IMR-90 (cell line): ENCODE measurements at regions not wholly inside any gene's neighbourhood (a gene's known extent, or its start where the extent isn't known, plus 50 kb on each side); places are given as distances from the start of the nearest gene placed in this dataset.

ENCODE experiments used
- ATAC-seq: fragments of 200-7000 bp; cut with Tn5 transposase; 2 replicates; pipeline ENCODE4 v1.9.1; 2020; ENCODE audit warnings: low read depth, mild to moderate bottlenecking, moderate library complexity
- BruUV-seq: library from RNA; stranded (reverse); fragments of 400-500 nt; replicated peaks from 2 replicates; lab custom pipeline; 2021; lab: Mats Ljungman, UMichigan
- CTCF ChIA-PET: fragments of 300-600 bp; formaldehyde crosslinking; extraction: SDS; loops from one replicate; lab custom pipeline; 2021; ENCODE audit warnings: antibody characterized with exemption; lab: Yijun Ruan, JAX
- POLR2A ChIA-PET: fragments of 300-600 bp; sonication (Branson Sonifier 250); formaldehyde crosslinking; loops from one replicate; lab custom pipeline; 2022; ENCODE audit warnings: antibody characterized with exemption; ENCODE audit not compliant: unreplicated experiment; lab: Charles Lee
- DNase-seq: peaks from one replicate; pipeline ENCODE4 v3.0.0; 2013
- H2AFZ ChIP-seq: replicated peaks from 2 replicates; pipeline ENCODE3; 2013; ENCODE audit warnings: low read length, mild to moderate bottlenecking; ENCODE audit not compliant: poor library complexity
- H2AK5ac ChIP-seq: 2 replicates; pipeline ENCODE4 v1.6.1; 2013; ENCODE audit warnings: low read depth, low read length, inconsistent platforms
- H2AK9ac ChIP-seq: replicated peaks from 2 replicates; pipeline ENCODE3; 2013; ENCODE audit warnings: mild to moderate bottlenecking, low read depth, low read length, moderate library complexity; ENCODE audit not compliant: poor library complexity
- H2BK120ac ChIP-seq: 2 replicates; pipeline ENCODE4 v1.6.1; 2013; ENCODE audit warnings: low read depth, low read length, inconsistent platforms
- H2BK15ac ChIP-seq: 3 replicates; pipeline ENCODE4 v1.6.1; 2013; ENCODE audit warnings: low read depth, low read length, inconsistent platforms
- H2BK20ac ChIP-seq: 2 replicates; pipeline ENCODE4 v1.6.1; 2013; ENCODE audit warnings: low read depth, mild to moderate bottlenecking, inconsistent platforms, low read length, moderate library complexity
- H2BK5ac ChIP-seq: 2 replicates; pipeline ENCODE4 v1.6.1; 2013; ENCODE audit warnings: mild to moderate bottlenecking, low read depth, low read length, inconsistent platforms; ENCODE audit not compliant: poor library complexity, severe bottlenecking
- H3K14ac ChIP-seq: replicated peaks from 2 replicates; pipeline ENCODE4 v1.6.1; 2013; ENCODE audit warnings: low read depth, low read length, inconsistent platforms
- H3K18ac ChIP-seq: 2 replicates; pipeline ENCODE4 v1.6.1; 2013; ENCODE audit warnings: low read depth, low read length, control low read depth
- H3K23ac ChIP-seq: 2 replicates; pipeline ENCODE4 v1.6.1; 2013; ENCODE audit warnings: low read depth, low read length, inconsistent platforms
- H3K27ac ChIP-seq: 2 replicates; pipeline ENCODE4 v1.5.1; 2013; ENCODE audit warnings: mild to moderate bottlenecking, control low read depth, low read length; ENCODE audit not compliant: insufficient read depth
- H3K27me3 ChIP-seq: 2 replicates; pipeline ENCODE4 v1.6.1; 2013; ENCODE audit warnings: low read length; ENCODE audit not compliant: control insufficient read depth, insufficient read depth
- H3K36me3 ChIP-seq: 2 replicates; pipeline ENCODE4 v1.6.1; 2013; ENCODE audit warnings: low read length, mixed read lengths; ENCODE audit not compliant: control insufficient read depth, insufficient read depth
- H3K4ac ChIP-seq: 2 replicates; pipeline ENCODE4 v1.6.1; 2013; ENCODE audit warnings: low read depth, low read length, inconsistent platforms
- H3K4me1 ChIP-seq: 2 replicates; pipeline ENCODE4 v1.6.1; 2013; ENCODE audit warnings: low read length, mixed read lengths; ENCODE audit not compliant: control insufficient read depth, insufficient read depth
- H3K4me2 ChIP-seq: 2 replicates; pipeline ENCODE4 v1.6.1; 2013; ENCODE audit warnings: low read depth, mild to moderate bottlenecking, control low read depth, low read length, moderate library complexity
- H3K4me3 ChIP-seq: 2 replicates; pipeline ENCODE4 v1.5.1; 2013; ENCODE audit warnings: low read depth, mild to moderate bottlenecking, control low read depth, low read length, moderate library complexity; ENCODE audit not compliant: insufficient read depth
- H3K56ac ChIP-seq: 2 replicates; pipeline ENCODE4 v1.6.1; 2013; ENCODE audit warnings: low read length, inconsistent platforms; ENCODE audit not compliant: insufficient read depth; ENCODE audit errors: extremely low read depth
- H3K79me1 ChIP-seq, 2 experiments: 2 replicates each; pipeline ENCODE4 v1.6.1; 2013; ENCODE audit warnings: low read length in 2 of 2, inconsistent platforms in 1 of 2, low read depth in 1 of 2
- H3K9ac ChIP-seq: 2 replicates; pipeline ENCODE4 v1.6.1; 2013; ENCODE audit warnings: low read depth, low read length, control low read depth
- H3K9me1 ChIP-seq: 2 replicates; pipeline ENCODE4 v1.6.1; 2013; ENCODE audit warnings: low read length, inconsistent platforms; ENCODE audit not compliant: insufficient read depth
- H3K9me3 ChIP-seq: 2 replicates; pipeline ENCODE4 v1.6.1; 2013; ENCODE audit warnings: low read length; ENCODE audit not compliant: control insufficient read depth, insufficient read depth
- H4K20me1 ChIP-seq: 2 replicates; pipeline ENCODE4 v1.6.1; 2013; ENCODE audit warnings: low read length, inconsistent platforms; ENCODE audit not compliant: insufficient read depth
- H4K5ac ChIP-seq: 2 replicates; pipeline ENCODE4 v1.6.1; 2013; ENCODE audit warnings: mild to moderate bottlenecking, low read depth, low read length, control low read depth
- H4K8ac ChIP-seq, 2 experiments: 2 replicates each; pipeline ENCODE4 v1.6.1; 2013; ENCODE audit warnings: low read depth in 2 of 2, low read length in 2 of 2, control low read depth in 1 of 2, inconsistent platforms in 1 of 2
- H4K91ac ChIP-seq: 2 replicates; pipeline ENCODE4 v1.6.1; 2013; ENCODE audit warnings: low read depth, low read length, inconsistent platforms; ENCODE audit not compliant: insufficient read depth
- CEBPB ChIP-seq: IDR thresholded peaks from 2 replicates; pipeline ENCODE4 v1.6.1; 2012; ENCODE audit warnings: low read depth, low read length, improper control_type of control experiment
- MAFK ChIP-seq: IDR thresholded peaks from 2 replicates; pipeline ENCODE4 v1.6.1; 2012; ENCODE audit warnings: low read depth, low read length, improper control_type of control experiment
- NFE2L2 ChIP-seq: fragments of 150-350 bp; IDR thresholded peaks from 2 replicates; pipeline ENCODE4 v1.6.1; 2016; ENCODE audit warnings: low read depth, mild to moderate bottlenecking, low read length
- RAD21 ChIP-seq: IDR thresholded peaks from 2 replicates; pipeline ENCODE4 v1.6.1; 2012; ENCODE audit warnings: low read length, improper control_type of control experiment
- RCOR1 ChIP-seq: IDR thresholded peaks from 2 replicates; pipeline ENCODE4 v1.6.1; 2012; ENCODE audit warnings: mild to moderate bottlenecking, low read length, improper control_type of control experiment; ENCODE audit not compliant: insufficient replicate concordance
- SMC3 ChIP-seq: fragments of 150-350 bp; IDR thresholded peaks from 2 replicates; pipeline ENCODE4 v1.6.1; 2016; ENCODE audit warnings: low read depth, mild to moderate bottlenecking, antibody characterized with exemption, low read length, moderate library complexity
- dilution Hi-C: fragments of 300-500 bp; cut with HindIII; formaldehyde crosslinking; loops from one replicate; pipeline ENCODE4 v1.14.3; 2018; ENCODE audit warnings: low sequenced_read_pairs; ENCODE audit not compliant: unreplicated experiment
- in situ Hi-C: fragments of 300-500 bp; cut with MboI; formaldehyde crosslinking; loops from 3 replicates; pipeline ENCODE4 v1.14.3; 2019; ENCODE audit warnings: low sequenced_read_pairs, inconsistent platforms, mixed read lengths
- intact Hi-C: fragments of 100-400 bp; cut with micrococcal nuclease; formaldehyde crosslinking; loops from 2 replicates; pipeline ENCODE4 v1.10.0; 2022
- TF ChIP-seq, protein P1 (sequence below): fragments of 150-350 bp; IDR thresholded peaks from 2 replicates; pipeline ENCODE4 v1.6.1; 2016; ENCODE audit warnings: low read depth, mild to moderate bottlenecking, low read length, moderate library complexity, borderline replicate concordance

GRCh38 chr2:188666503-188666902, 307.7 kb upstream of the COL3A1 start:
- Histone ChIP-seq H3K79me1 (no peaks in the 10 kb centered on the region), H4K8ac (no peak overlapping the region), H3K4me2 (no peak overlapping the region), H3K9me3 (no peaks in the 10 kb centered on the region), H3K36me3 (no peaks in the 10 kb centered on the region), H3K9ac (no peak overlapping the region), H2AFZ (no peak overlapping the region), H3K4me1 (no peaks in the 10 kb centered on the region; the same call in 1 of the 2 replicates), H2BK20ac (peak overlapping the region; percentile 62; the same call in 1 of the 2 replicates), H4K91ac (no peak overlapping the region), H2BK15ac (0 out of 3 replicates have a peak overlapping the region, but pooled peaks have one; percentile 11), H2BK120ac (no peak overlapping the region), H3K9me1 (peaks cover 2% of the 10 kb centered on the region), H4K20me1 (no peaks in the 10 kb centered on the region), H2AK5ac (0 out of 2 replicates have a peak overlapping the region, but pooled peaks have one; percentile 20), H2AK9ac (no peak overlapping the region), H3K18ac (no peak overlapping the region), H3K14ac (no peak overlapping the region), H3K23ac (no peak overlapping the region), H3K4me3 (no peak overlapping the region), H3K56ac (no peak overlapping the region), H3K27ac (no peak overlapping the region), H3K27me3 (no peaks in the 10 kb centered on the region), H3K4ac (peak overlapping the region; percentile 3; the same call in 1 of the 2 replicates), H2BK5ac (no peak overlapping the region), H4K5ac (no peak overlapping the region)
- in situ Hi-C loops: no loop called here
- DNase-seq (no peak), ATAC-seq (no peak)
- BruUV-seq: no TSS peak
- TF ChIP-seq SMC3 (no peak), RAD21 (no peak), CEBPB (no peak), MAFK (no peak), NFE2L2 (no peak), RCOR1 (no peak)
- TF ChIP-seq, protein P1, sequence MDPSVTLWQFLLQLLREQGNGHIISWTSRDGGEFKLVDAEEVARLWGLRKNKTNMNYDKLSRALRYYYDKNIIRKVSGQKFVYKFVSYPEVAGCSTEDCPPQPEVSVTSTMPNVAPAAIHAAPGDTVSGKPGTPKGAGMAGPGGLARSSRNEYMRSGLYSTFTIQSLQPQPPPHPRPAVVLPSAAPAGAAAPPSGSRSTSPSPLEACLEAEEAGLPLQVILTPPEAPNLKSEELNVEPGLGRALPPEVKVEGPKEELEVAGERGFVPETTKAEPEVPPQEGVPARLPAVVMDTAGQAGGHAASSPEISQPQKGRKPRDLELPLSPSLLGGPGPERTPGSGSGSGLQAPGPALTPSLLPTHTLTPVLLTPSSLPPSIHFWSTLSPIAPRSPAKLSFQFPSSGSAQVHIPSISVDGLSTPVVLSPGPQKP: no peak
- intact Hi-C loops: no loop called here
- ChIA-PET POLR2A (no interaction called here), CTCF (no interaction called here)
- dilution Hi-C loops: no loop called here
